Bone marrow (tissue), 2 donors: ENCODE measurements at regions not wholly inside any gene's neighbourhood (a gene's known extent, or its start where the extent isn't known, plus 50 kb on each side); places are given as distances from the start of the nearest gene placed in this dataset.

Experiments
- DNase-seq, 2 donors: peaks; one replicate each; lab custom pipeline; 2025; lab: John Stamatoyannopoulos, UW

GRCh38 chr20:57080796-57081195, 185.6 kb downstream of the BMP7 start:
- DNase-seq: no peak

- no peak for DNase-seq
Measured at GRCh38 chr20:57082357-57082945, 184.0 kb downstream of the BMP7 start.

- no peak for DNase-seq
Measured at GRCh38 chr20:57083072-57083471, 183.4 kb downstream of the BMP7 start.

- no peak for DNase-seq
Measured at GRCh38 chr20:57086066-57086465, 180.4 kb downstream of the BMP7 start.

GRCh38 chr20:57087102-57087501, 179.3 kb downstream of the BMP7 start:
- DNase-seq: no peak

GRCh38 chr20:57087705-57088104, 178.7 kb downstream of the BMP7 start:
- no peak for DNase-seq

- no peak for DNase-seq
Measured at GRCh38 chr20:57088436-57088835, 178.0 kb downstream of the BMP7 start.

GRCh38 chr20:57089699-57090144, 176.7 kb downstream of the BMP7 start:
- peak in 1 of 2 donors; percentile 8 for DNase-seq

- no peak for DNase-seq
Measured at GRCh38 chr20:57090590-57091560, 175.6 kb downstream of the BMP7 start.

GRCh38 chr20:57091748-57092111, 174.7 kb downstream of the BMP7 start:
- no peak for DNase-seq

GRCh38 chr20:57092112-57092899, 174.1 kb downstream of the BMP7 start:
- DNase-seq: peak; percentile 2 to 25

GRCh38 chr20:57092900-57093530, 173.4 kb downstream of the BMP7 start:
- DNase-seq: no peak

GRCh38 chr20:57093766-57094165, 172.7 kb downstream of the BMP7 start:
- no peak for DNase-seq

- DNase-seq: no peak
Measured at GRCh38 chr20:57094252-57094891, 172.1 kb downstream of the BMP7 start.

GRCh38 chr20:57094991-57095390, 171.4 kb downstream of the BMP7 start:
- no peak for DNase-seq

- DNase-seq: no peak
Measured at GRCh38 chr20:57095426-57095825, 171.0 kb downstream of the BMP7 start.

GRCh38 chr20:57097245-57097915, 169.1 kb downstream of the BMP7 start:
- DNase-seq: no peak

- no peak for DNase-seq
Measured at GRCh38 chr20:57102160-57102559, 164.3 kb downstream of the BMP7 start.

GRCh38 chr20:57102566-57102965, 163.9 kb downstream of the BMP7 start:
- DNase-seq: no peak

- no peak for DNase-seq
Measured at GRCh38 chr20:57103146-57103800, 163.2 kb downstream of the BMP7 start.
